NCI-H345 (cell line): ENCODE measurements at regions not wholly inside any gene's neighbourhood (a gene's known extent, or its start where the extent isn't known, plus 50 kb on each side); places are given as distances from the start of the nearest gene placed in this dataset.

Experiments
- DNase-seq: peaks from one replicate; lab custom pipeline; 2025; lab: John Stamatoyannopoulos, UW

- peak; percentile 2 for DNase-seq
These were observed 94.5 kb upstream of the UPP2 start for GRCh38 chr2:158006961-158007719.

- DNase-seq = no peak
These were observed 97.4 kb upstream of the UPP2 start for GRCh38 chr2:158004126-158004764.

GRCh38 chr2:158002079-158002478, 99.6 kb upstream of the UPP2 start:
- no peak for DNase-seq

GRCh38 chr2:157996799-157997198, 104.9 kb upstream of the UPP2 start:
- no peak for DNase-seq

GRCh38 chr2:157995117-157995516, 106.6 kb upstream of the UPP2 start:
- DNase-seq = no peak

GRCh38 chr2:157991932-157992331, 109.7 kb upstream of the UPP2 start:
- no peak for DNase-seq

GRCh38 chr2:157990173-157990572, 111.5 kb upstream of the UPP2 start:
- no peak for DNase-seq

- no peak for DNase-seq
These were observed 112.4 kb upstream of the UPP2 start for GRCh38 chr2:157989227-157989626.

- no peak for DNase-seq
These were observed 110.6 kb upstream of the ACVR1 start for GRCh38 chr2:157986761-157987160.

GRCh38 chr2:157984866-157985265, 108.7 kb upstream of the ACVR1 start:
- no peak for DNase-seq

- no peak for DNase-seq
These were observed 103.9 kb upstream of the ACVR1 start for GRCh38 chr2:157980020-157980419.

- peak; percentile 48 for DNase-seq
These were observed 95.6 kb upstream of the ACVR1 start for GRCh38 chr2:157971702-157972101.

GRCh38 chr2:157967856-157968255, 91.7 kb upstream of the ACVR1 start:
- DNase-seq = no peak

GRCh38 chr2:157959249-157959648, 83.1 kb upstream of the ACVR1 start:
- no peak for DNase-seq

- DNase-seq = no peak
These were observed 81.5 kb upstream of the ACVR1 start for GRCh38 chr2:157957596-157957995.

GRCh38 chr2:157952558-157952957, 76.4 kb upstream of the ACVR1 start:
- no peak for DNase-seq

- DNase-seq = no peak
These were observed 72.7 kb upstream of the ACVR1 start for GRCh38 chr2:157948856-157949255.

- no peak for DNase-seq
These were observed 70.9 kb upstream of the ACVR1 start for GRCh38 chr2:157946919-157947557.

- no peak for DNase-seq
These were observed 63.9 kb upstream of the ACVR1 start for GRCh38 chr2:157940024-157940423.

GRCh38 chr2:157938556-157938955, 62.4 kb upstream of the ACVR1 start:
- no peak for DNase-seq

GRCh38 chr2:157936406-157936805, 60.3 kb upstream of the ACVR1 start:
- DNase-seq = no peak

GRCh38 chr2:157935378-157935906, 59.3 kb upstream of the ACVR1 start:
- no peak for DNase-seq
